ENCODE measurements at regions not wholly inside any gene's neighbourhood (a gene's known extent, or its start where the extent isn't known, plus 50 kb on each side); places are given as distances from the start of the nearest gene placed in this dataset.

DNA sequence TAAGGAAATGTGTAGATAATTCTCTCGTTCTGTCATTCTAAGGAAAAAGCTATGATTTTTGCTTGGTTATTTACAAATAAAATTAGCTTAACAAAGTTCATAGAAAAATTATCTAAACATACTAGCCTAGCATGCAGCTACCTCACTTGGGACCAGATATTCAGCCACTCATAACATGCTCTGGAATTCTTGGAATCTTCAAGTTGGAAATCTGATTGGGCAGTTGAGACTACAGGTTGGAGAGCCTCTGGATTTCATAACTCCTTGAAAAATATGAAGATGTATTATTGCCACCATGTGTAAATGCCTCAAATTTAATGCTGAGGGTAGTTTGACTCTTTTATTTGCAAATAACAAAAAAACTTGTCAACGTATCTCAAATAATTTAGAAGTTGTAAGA, 132.2 kb upstream of the GULP1 start:
- TF ChIP-seq POLR2A (IDR thresholded peaks at IDR 0.05): no peak
- TF ChIP-seq, protein P1, sequence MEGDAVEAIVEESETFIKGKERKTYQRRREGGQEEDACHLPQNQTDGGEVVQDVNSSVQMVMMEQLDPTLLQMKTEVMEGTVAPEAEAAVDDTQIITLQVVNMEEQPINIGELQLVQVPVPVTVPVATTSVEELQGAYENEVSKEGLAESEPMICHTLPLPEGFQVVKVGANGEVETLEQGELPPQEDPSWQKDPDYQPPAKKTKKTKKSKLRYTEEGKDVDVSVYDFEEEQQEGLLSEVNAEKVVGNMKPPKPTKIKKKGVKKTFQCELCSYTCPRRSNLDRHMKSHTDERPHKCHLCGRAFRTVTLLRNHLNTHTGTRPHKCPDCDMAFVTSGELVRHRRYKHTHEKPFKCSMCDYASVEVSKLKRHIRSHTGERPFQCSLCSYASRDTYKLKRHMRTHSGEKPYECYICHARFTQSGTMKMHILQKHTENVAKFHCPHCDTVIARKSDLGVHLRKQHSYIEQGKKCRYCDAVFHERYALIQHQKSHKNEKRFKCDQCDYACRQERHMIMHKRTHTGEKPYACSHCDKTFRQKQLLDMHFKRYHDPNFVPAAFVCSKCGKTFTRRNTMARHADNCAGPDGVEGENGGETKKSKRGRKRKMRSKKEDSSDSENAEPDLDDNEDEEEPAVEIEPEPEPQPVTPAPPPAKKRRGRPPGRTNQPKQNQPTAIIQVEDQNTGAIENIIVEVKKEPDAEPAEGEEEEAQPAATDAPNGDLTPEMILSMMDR (IDR thresholded peaks at IDR 0.05 in 4 of 5, conservative IDR thresholded peaks at IDR 0.05 in 1 of 5): no peak

All from gastrocnemius medialis (tissue), 4 donors.